HTR-8/SVneo (cell line): ENCODE measurements at regions not wholly inside any gene's neighbourhood (a gene's known extent, or its start where the extent isn't known, plus 50 kb on each side); places are given as distances from the start of the nearest gene placed in this dataset.

Experiments
- DNase-seq: peaks from one replicate; pipeline ENCODE4 v3.0.0; 2011; ENCODE audit warnings: low spot score, mixed read lengths; ENCODE audit not compliant: insufficient read length
- FAIRE-seq: peaks from 2 replicates; lab custom pipeline; 2011; peaks lifted over from hg19 to GRCh38; lab: Jason Lieb, UNC

DNA sequence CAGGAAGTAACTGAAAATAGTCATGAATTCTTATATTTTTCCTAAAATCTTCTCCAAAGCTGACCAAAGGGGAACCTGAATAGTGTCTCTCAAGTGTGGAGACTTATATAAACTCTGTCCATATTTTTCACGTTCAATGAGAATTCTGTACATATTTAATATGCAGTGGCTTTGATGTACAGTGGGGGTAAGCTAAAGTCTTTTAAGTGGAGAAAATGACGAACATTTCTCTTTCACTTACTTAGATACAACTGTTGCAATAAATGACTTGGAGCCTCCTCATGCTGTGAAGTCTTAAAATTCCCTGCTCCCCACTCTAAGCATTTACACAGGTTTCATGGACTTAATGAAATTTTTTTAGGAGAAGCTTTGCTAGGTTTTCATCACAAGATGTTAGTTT is 1196.7 kb downstream of the EFNB2 start:
- FAIRE-seq (no peak), DNase-seq (no peak)

DNA sequence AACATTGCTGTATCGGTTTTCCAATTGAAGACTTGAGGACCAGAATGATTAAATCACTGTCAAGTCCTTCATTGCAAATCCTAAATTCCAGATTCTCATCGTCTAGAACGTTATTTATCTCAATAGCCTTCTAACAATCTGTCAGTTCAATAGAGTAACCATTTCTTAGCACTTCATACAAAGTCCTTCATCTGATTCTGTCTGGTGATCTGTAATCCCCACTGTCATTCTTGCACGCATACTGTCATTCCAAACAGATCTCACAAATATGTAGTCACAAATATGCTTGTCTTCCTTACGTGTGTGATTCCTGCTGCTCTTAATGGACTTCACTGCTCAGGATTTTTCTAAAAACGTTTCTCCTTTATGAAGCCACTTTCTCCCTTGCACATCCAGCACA is 1197.5 kb downstream of the EFNB2 start:
- no peak for DNase-seq
- FAIRE-seq, result no peak

DNA sequence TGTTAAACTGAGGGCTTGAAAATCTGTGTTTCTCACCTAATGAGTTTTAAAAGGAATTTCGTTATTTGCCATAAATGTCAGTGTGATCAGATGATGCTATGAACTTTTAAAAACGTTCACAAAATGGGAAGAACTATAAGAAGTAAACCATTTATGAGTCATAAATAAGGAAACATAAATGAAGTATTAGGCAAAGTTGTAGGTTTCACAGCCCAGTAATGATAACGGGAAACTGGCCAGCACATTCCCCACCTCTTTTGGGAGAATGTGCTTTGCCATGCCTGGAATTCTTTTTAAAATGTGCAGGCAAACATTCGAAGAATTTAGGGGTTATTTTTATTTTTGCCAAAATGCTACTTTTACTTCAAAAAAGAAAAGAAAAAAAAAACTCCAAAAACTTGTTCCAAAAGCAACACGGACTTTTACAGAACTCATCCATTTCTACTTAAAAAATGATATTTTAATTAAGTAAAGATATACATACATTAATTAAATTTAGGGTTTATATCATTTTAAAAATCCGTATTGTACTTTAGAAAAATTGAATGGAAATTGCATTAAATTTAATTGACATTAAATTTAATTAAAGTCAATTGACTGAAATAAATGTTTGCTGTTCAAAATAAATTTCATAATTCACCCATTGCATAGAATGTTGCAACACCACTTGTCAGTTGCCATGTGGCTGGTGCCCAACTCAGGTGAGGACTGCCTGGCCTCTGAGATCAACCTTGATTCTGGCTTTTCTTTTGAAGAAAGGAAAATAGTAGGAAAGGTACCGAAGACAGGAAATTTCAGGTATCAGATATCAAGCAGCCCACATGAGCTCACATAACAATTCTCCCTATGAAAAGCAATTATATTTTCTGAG is 1198.5 kb downstream of the EFNB2 start:
- DNase-seq (no peak), FAIRE-seq (no peak)

DNA sequence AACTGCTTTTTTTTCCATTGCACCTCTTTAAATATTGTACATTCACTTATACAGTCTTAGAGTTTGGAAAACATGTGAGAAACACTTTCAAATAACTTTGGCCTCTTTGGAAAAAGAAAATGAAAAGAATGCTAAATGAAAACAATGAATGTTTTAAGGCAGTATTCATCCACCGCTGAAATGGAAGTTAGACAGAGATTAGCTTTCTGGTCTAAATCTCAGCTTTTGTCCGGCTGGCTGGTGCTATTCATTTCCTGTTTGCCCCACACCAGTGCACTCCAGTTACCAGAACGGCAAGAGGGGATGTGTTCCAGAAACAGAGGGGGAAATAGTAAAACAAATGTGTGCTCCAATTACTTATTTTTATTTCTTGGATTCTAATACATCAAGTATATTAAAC is 1201.3 kb downstream of the EFNB2 start:
- FAIRE-seq (no peak), DNase-seq (no peak)

DNA sequence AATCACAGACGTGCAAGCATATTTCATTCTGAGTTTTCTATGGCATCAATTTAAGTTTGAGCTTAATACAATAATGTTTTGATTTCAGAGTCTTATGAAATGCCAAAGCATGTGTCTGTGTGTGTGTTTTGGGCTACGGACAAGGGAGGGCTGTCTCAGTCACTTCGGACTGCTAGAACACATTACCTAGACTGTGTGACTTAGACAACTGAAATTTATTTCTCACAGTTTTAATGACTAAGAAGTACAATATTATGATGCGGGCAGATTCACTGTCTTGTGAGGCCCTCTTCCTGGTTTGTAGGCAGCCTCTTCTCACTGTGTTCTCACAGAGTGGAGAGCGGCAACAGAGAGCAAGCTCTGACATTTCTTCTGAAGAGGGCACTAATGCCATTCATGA is 1202.0 kb downstream of the EFNB2 start:
- no peak for DNase-seq
- FAIRE-seq, result no peak

DNA sequence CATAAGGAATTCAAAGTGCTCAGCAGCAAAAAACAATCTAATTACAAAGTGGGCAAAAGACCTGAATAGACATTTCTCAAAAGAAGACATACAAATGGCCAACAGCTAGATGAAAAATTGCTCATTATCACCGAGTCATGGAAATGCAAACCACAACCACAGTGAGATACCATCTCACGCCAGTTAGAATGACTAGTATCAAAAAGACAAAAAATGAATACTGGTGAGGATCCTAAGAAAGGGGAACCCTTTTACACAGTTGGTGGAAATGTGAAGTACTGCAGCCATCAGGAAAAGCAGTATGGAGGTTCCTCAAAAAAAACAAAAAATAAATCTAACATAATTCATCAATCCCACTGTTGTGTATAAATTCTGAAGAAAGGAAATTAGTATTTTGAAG is 1206.1 kb downstream of the EFNB2 start:
- FAIRE-seq (no peak), DNase-seq (no peak)

DNA sequence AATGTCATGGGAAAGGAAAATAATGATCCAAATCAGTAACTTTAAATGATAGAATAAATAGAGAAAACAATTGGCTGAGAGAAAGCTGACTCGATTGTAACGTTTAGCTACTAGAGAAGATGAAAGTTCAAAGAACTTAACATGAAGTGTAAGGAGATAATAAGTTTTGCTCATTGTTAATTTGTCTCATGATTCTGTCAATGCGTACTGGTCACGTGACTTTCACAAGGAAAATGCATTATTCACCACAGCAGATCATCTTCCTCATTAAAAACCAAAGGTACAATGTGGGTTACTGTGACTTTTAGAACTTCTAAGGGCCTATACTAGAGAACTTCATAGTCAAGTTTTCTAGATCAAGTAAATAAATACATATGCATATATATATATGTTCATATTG is 1207.2 kb downstream of the EFNB2 start:
- FAIRE-seq, result no peak

DNA sequence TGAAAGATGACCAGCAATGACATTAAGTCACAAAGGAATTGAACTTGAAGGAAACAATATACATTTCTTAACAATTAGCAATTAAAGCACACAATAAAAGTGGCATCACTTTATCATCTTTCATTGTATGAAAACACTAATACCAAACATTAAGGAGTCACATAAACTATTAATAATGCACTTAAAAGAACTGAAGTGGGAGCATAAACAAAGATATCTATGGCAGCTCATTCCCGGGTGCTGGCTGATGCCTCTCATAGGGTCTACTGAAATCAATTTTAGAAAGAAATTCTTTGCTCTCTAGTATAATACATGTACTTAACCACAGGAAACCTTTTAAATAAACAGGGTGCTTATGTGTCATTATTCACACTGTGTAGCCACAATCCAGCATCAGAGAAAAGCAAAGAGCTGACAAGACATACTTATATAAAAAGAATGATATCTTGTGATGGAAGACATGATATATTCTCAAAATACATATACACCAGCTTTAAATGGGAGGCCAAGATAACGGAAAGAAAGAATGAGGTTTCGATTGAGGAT is 1207.8 kb downstream of the EFNB2 start:
- FAIRE-seq (no peak), DNase-seq (no peak)

More for the DNA sequence above, 1207.2 kb downstream of the EFNB2 start:
- no peak for DNase-seq

DNA sequence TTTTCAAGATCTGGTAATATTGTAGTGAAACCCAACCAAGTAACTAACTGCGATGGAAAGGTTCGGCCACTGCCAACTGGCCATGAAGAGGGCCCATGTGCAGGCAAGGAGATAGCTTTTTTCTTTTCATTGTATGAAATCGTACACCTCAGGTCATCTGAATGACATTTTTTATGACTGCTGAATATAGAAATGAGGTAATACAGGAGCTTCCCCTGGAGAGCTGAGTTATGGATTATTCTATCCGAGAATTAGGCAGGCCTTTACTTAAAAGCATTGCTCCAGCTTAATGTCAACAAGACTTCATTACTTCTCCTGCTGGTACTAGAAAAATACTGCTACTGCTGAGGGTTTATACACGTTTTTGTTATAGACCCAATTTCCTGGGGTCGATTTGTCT is 1215.6 kb downstream of the EFNB2 start:
- DNase-seq (no peak), FAIRE-seq (no peak)

DNA sequence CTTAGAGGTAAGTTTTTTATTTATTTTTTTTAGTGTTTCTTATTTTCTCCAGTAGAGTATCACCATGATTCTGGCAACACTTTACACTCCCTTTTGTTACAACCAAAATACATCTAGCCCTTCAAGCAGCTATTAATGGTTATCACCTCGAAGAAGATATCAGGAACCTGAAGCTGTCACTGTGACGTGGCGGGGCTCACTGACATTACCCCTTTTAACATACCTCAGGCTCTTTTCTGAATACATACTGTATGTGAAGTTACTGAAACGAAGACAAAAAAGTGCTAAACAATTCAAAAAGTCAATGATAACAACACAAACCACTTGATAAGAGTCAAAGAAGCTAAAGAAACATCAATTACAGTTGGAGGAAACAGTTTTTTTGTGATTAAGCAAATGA is 1218.7 kb downstream of the EFNB2 start:
- DNase-seq (no peak), FAIRE-seq (no peak)

DNA sequence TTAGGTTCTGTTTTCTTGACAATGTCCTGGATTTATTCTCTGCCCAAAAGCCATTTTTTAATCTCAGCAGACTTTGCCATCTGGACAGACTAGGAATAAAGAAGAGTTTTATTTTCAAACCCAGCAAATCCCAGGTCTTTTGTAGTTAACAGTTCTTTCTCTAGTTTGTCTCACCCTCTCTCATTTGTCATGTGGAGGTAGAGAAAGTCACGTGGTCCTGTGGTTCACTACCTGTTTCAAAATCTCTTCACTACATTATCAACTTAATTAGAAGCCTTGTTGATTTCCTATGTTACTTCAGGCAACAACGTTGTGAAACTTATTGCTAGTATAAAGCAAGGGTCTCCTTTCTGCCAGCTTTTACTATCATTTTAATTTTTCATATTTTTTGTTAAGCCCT is 1222.6 kb downstream of the EFNB2 start:
- no peak for FAIRE-seq

DNA sequence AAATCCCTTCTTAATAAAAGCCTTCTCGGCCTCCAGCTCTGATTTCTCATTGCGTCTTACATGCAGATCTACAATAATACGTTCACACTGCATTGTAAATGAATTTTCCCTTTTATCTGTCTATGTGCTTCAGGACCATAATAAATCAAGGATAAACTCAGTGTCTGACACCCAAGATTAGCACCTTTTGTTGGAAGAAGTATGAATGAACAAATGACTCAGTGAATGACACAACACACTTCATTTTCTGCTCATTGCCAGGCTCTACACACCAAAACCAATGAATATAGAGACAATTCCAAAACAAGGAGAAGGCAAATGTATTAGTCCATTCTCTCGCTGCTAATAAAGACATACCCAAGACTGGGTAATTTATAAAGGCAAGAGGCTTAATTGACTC is 1224.4 kb downstream of the EFNB2 start:
- DNase-seq (no peak), FAIRE-seq (no peak)

More for the DNA sequence above, 1222.6 kb downstream of the EFNB2 start:
- DNase-seq, result no peak

DNA sequence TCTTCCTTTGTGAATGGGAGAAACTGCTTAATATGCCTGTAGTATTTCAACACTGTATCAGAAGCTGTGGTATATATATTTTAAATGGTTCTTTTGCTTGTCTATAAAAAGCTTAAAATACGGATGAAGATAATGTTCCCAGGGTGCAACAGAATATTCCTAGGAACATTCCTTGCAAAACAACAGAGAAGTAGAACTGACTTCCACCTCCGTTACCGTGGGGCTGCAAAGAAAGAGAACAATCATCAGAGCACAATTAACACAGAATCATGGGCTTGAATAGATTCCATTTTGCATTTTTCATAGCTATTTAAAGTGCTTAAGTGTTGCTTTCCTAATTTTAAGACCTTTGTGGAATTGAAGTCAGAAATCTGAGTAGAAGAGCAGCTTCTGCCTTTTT is 1227.7 kb downstream of the EFNB2 start:
- no peak for FAIRE-seq
- no peak for DNase-seq

DNA sequence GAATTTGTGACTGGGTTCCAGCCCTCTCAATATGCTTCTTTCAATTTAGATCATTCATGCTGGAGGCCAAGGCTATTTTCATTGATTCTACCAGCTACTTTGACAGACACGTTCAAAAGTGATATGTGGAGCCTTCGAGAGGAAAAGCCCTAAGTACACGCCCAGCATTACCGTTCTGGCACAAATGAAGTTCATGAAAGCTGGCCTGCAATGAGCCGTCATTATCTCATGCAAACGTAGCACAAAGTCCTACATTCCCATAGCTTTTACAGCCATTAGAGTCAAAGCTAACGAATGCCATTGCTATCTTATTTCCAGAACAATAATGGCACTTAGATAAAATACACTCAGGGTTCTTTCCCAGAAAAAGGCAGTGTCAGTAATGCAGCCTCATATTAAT is 1237.6 kb downstream of the EFNB2 start:
- FAIRE-seq (no peak), DNase-seq (no peak)

DNA sequence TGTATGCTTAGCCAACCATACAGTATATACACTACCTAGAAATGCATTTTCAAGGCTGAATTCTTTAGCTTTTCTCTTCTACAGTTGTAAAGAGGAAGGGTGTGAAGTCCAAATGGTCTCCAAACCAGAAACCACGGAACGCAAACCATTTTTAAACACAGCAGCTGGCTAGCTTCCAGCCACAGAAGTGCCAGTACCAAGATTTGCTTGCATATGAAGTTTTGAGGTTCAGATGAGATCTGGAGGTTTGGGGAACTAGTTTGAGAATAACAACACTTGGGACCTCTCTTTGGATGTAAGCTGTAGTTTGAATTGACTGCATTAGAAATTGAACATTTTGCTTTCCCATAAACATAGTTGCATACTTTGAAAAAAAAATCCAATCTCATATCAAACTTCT is 1243.5 kb downstream of the EFNB2 start:
- no peak for FAIRE-seq
- no peak for DNase-seq

DNA sequence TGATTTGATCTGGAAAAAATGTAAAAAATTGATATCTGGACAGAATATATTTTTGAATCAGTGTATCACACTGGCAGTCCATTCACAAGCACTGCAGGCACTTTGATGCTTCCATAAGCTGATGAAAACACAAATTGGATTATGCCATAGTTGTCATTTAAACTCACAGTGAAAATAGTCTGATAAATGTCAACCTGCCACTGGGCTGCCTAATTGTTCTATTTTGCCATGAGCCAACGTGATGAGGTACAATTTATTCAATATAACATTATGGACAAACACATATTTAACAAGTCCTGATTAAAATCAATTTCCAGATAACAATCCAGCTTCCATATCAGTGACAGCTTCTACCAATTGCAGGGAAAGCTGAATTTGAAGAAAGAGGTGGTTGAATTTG is 1244.9 kb downstream of the EFNB2 start:
- DNase-seq, result no peak
- FAIRE-seq, result no peak

DNA sequence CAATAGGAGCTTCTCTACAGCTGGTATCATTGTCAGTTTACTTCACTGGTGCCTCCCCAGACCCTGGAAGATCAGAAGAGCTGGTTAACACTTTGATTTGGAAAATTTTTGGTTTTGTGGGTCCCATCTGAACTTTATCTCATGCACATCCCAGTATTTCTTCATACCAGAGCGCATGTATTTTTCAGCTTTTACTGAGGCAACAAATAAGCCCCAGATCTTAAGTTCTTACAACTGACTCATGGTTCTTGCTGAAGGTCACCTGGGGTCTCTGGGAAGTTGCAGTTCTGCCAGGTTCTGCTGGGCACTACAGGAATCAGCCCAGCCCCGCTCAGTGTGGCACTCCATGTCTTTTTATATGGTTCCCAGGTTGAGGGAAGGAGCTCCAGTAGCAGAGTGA is 1249.9 kb downstream of the EFNB2 start:
- FAIRE-seq (no peak), DNase-seq (no peak)

DNA sequence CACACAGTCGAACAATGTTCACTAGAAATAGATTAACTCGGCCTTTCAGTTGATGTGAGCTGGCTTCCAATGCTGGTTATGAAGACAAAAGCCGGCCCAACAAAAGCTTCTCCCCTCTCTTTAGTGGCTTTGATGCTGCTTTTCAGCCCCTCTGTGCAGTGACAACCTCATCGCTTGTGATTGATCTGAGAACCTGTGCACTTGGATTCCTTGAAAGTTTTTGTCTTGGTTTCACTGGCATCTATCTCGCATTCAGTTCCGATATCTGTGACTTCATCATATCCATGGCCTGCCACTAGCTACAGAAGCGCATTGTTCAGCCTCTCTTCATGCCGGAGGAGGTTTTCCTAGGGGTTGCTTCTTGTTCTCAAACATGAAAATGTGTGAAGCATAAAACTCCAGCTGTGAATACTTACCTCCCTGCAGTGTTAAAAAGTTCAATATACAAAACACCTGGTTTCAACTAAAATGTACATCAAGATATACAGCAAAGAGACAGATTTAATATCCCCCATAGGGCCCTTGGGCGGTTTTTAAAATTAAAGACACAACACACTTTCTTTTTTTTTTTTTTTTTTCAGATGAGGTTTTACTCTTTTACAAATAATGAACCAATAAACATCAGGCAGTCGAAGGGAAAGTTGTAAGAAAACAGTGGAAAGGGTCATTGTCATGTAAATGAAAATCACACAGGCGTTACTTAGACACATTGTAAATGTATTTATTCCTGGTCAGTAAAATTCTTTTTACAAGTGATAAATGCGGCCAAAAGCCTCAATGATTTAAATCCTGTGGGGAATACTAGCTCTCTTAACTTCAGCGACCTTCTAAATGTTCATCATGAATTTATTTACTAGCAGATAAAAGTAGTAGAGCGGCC is 1252.8 kb downstream of the EFNB2 start:
- DNase-seq, result no peak
- FAIRE-seq, result no peak

DNA sequence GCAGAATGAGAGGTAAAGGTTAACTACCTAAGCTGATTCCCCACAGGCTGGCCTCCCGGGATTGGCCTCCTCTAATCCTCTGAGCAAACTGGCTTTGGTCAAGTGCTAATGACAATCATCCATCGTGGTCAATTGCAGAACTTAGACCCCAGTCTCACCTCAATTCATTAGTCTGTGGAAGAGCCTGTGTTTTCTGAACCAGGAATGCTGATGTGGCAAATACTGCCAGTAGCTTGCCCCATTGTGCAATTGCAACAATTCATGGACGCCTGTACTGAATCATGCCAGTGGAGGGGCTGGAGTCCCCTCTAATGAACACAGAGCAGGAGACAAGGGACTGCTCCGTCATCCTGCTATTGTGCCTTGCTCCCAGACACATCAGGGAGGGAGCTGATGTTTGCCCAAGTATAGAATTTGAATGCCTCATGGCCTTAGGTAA is 1256.5 kb downstream of the EFNB2 start:
- no peak for FAIRE-seq
- DNase-seq, result no peak

DNA sequence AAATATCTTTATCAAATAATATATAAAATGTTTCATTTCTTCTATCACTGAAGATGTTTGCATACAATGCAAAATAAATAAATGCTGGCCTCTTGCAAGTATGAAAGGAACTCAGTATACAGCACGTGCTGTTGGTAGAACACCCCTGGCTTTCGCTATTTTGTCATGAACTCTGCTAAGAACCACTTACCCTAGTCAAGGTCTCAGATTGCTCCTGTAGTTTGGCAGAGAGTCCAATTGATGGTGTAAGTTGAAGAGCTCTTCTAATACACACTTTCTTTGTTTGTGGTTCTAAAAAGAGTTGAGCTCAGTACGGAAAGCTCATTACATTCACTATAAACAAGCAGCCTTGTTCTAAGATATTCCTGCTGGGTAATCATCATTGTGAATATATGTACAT is 1258.9 kb downstream of the EFNB2 start:
- FAIRE-seq (no peak), DNase-seq (no peak)

DNA sequence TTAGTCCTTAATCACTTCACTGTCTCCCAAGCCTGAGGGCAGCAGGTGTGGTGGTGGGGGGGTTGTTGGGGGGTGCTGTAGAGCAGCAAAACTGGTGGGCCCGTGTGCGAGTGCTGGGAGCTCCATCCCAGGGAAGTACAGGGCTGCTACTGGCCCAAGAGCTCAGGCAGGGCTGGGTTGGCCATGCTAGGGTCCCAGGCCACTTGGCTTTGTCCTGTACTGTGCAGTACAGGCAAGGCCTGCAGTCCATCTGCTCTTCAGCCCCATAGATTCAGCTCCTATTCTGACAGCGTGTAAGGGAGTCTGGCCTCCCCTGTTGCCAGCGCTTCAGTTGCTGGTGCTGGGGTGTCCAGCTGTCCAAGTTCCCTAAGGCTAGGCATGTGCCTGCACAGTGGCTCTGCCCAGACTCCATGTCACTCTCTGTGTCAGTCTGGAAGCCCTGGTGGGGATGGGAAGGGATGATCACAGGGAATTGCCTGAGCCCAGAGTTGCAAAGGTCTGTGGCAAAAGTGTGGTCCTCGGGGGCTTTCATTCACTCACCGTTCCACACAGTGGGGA is 1261.7 kb downstream of the EFNB2 start:
- no peak for FAIRE-seq
- no peak for DNase-seq
